CD14-positive monocyte (primary cell): ENCODE measurements at regions not wholly inside any gene's neighbourhood (a gene's known extent, or its start where the extent isn't known, plus 50 kb on each side); places are given as distances from the start of the nearest gene placed in this dataset. TPM values are rescaled to one million over a fixed set of nuclear protein-coding genes. Genes with fewer than 3 reads are reported as not detected.

Source experiments
- small RNA-seq: library from RNA; depleted of rRNA; stranded (forward); fragments of <200 nt; gene quantifications from one replicate; pipeline ENCODE3, GENCODE V24; 2012; ENCODE audit warnings: low read depth; ENCODE audit not compliant: insufficient read length

Small RNA genes lying in the stretch of these regions (small RNA-seq; reads per million reads assigned to genes)
- gene RNU1-33P = not detected
